ENCODE measurements at regions not wholly inside any gene's neighbourhood (a gene's known extent, or its start where the extent isn't known, plus 50 kb on each side); places are given as distances from the start of the nearest gene placed in this dataset.

- no peak for ATAC-seq
Measured at GRCh38 chr10:16367621-16368292, 69.1 kb upstream of the PTER start.

GRCh38 chr10:16381083-16381482, 55.7 kb upstream of the PTER start:
- ATAC-seq, result peak; percentile 45

GRCh38 chr10:16384021-16384420, 52.8 kb upstream of the PTER start:
- ATAC-seq, result no peak

- ATAC-seq, result no peak
Measured at GRCh38 chr10:16386855-16387254, 50.0 kb upstream of the PTER start.

All from esophagus mucosa (tissue), 1 donor.